ENCODE measurements at regions not wholly inside any gene's neighbourhood (a gene's known extent, or its start where the extent isn't known, plus 50 kb on each side); places are given as distances from the start of the nearest gene placed in this dataset.

- no peaks in the 10 kb centered on the region for H3K4me1 Mint-ChIP-seq
- peaks cover 5% of the 10 kb centered on the region for H3K9me3 Mint-ChIP-seq
- no peaks in the 10 kb centered on the region for H3K36me3 Mint-ChIP-seq
- H3K4me3 Mint-ChIP-seq = no peak overlapping the region
- no peaks in the 10 kb centered on the region for H3K27me3 Mint-ChIP-seq
- ATAC-seq = no peak
- no peak overlapping the region for H3K27ac Mint-ChIP-seq
Observed at GRCh38 chr14:87066221-87066817, 926.7 kb downstream of the GALC start.

- peaks cover 5% of the 10 kb centered on the region for H3K9me3 Mint-ChIP-seq
- no peaks in the 10 kb centered on the region for H3K4me1 Mint-ChIP-seq
- H3K4me3 Mint-ChIP-seq = no peak overlapping the region
- no peaks in the 10 kb centered on the region for H3K27me3 Mint-ChIP-seq
- no peaks in the 10 kb centered on the region for H3K36me3 Mint-ChIP-seq
- no peak overlapping the region for H3K27ac Mint-ChIP-seq
- ATAC-seq = no peak
Observed at GRCh38 chr14:87065366-87065765, 927.6 kb downstream of the GALC start.

GRCh38 chr14:87063181-87063580 is 929.8 kb downstream of the GALC start:
- Mint-ChIP-seq H3K9me3 (peaks cover 5% of the 10 kb centered on the region), H3K4me3 (no peak overlapping the region), H3K27me3 (no peaks in the 10 kb centered on the region), H3K4me1 (no peaks in the 10 kb centered on the region), H3K36me3 (no peaks in the 10 kb centered on the region), H3K27ac (no peak overlapping the region)
- ATAC-seq = no peak

DNA sequence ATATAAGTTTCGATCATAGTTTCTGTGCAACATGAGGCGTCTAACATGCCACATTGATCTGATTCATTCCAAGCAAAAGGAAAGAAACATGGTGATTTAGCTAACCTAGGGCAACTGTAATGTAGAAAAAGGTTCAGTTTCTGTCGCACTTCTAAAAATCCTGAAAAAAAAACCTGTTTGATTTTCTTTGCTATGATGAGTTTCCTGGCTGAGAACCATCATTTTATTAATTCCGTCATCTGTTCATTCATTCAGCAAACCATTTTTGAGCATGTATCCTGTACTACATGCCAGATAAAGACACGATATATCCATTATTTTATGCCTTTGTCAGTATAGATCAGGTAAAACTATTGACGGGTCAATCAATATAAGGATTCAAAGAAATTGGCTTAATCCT is 932.6 kb downstream of the GALC start:
- Mint-ChIP-seq H3K27me3 (no peaks in the 10 kb centered on the region), H3K4me3 (no peak overlapping the region), H3K36me3 (no peaks in the 10 kb centered on the region), H3K9me3 (peaks cover 5% of the 10 kb centered on the region), H3K4me1 (no peaks in the 10 kb centered on the region), H3K27ac (no peak overlapping the region)
- no peak for ATAC-seq

DNA sequence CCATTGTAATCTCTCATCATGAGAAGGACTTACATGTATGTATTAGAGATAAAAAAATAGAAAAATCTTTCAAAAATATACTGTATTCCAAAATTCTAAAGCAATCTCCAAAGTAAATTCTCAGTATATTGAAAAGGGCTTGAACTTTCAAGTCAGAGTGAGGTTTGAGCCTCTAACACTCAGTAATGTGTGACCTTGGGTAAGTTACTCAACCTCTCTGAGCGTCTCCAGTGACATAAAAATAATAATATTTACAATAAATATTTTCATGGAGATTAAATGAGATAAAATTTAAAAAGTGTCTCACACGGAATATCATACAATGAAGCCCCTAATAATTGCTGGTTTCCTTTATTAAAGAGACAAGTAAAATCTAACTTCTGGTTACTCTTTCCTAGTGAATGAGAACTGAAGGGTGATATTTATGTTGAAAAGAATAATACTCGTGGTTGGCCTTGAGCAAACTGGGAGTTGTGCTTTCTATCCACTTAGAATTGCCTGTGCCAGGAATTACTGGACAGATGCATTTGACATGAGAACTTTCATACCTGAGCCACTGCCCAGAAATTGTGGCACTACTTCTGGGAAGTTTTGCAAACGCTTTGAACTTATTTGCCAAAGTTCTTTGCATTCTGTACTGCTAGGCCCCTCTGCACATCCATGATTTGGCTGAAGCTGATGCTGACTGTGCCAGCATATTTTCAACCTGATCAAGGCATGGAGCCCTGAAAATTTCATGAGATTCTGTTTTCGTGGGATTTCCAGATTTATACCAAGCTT is 933.7 kb downstream of the GALC start:
- Mint-ChIP-seq H3K4me3 (no peak overlapping the region), H3K36me3 (no peaks in the 10 kb centered on the region)

DNA sequence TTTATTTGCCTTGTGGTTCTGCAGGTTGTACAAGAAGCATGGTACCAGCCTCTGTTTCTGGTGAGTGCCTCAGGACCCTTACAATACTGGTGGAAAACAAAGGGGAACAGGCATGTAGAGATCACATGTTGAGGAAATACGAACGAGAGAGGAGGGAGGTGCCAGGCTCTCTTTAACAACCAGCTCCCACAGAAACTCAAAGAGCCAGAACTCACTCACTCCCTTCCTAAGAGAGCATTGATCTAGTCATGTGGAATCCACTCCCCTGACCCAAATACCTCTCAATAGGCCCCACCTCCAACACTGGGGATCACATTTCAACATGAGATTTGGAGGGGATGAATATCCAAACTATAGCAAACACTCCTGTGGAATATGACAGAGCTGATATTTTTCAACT is 938.0 kb downstream of the GALC start:
- Mint-ChIP-seq H3K36me3 (no peaks in the 10 kb centered on the region), H3K4me3 (no peak overlapping the region), H3K9me3 (no peaks in the 10 kb centered on the region), H3K27me3 (no peaks in the 10 kb centered on the region), H3K4me1 (no peaks in the 10 kb centered on the region), H3K27ac (no peak overlapping the region)
- no peak for ATAC-seq

More for the DNA sequence above, 933.7 kb downstream of the GALC start:
- no peak overlapping the region for H3K27ac Mint-ChIP-seq
- H3K4me1 Mint-ChIP-seq = no peaks in the 10 kb centered on the region
- peaks cover 5% of the 10 kb centered on the region for H3K9me3 Mint-ChIP-seq
- H3K27me3 Mint-ChIP-seq = no peaks in the 10 kb centered on the region
- no peak for ATAC-seq

GRCh38 chr14:87052646-87053225 is 940.2 kb downstream of the GALC start:
- H3K4me1 Mint-ChIP-seq = no peaks in the 10 kb centered on the region
- H3K4me3 Mint-ChIP-seq = no peak overlapping the region
- no peaks in the 10 kb centered on the region for H3K36me3 Mint-ChIP-seq
- H3K9me3 Mint-ChIP-seq = no peaks in the 10 kb centered on the region
- H3K27ac Mint-ChIP-seq = no peak overlapping the region
- no peaks in the 10 kb centered on the region for H3K27me3 Mint-ChIP-seq
- no peak for ATAC-seq

DNA sequence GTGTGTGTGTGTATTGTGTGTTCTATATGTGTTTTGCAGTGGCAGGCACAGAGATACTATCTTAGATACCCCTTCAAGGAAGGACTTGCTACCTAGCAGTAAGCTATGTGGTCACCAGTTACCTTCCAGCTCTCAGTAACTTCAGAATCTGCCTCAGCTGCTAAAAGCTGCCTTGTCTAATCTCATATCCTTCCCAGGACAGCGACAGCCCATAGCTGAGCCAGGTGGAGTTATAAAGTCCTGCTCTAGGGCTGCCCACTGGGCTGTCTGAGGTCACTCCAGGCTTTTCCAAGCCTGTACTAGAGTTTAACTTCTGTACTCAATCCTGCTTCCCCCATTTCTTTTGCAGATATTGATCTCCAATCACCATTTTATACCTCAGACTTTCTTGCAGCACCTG is 942.6 kb downstream of the GALC start:
- ATAC-seq = no peak
- Mint-ChIP-seq H3K9me3 (no peaks in the 10 kb centered on the region), H3K36me3 (no peaks in the 10 kb centered on the region), H3K4me1 (no peaks in the 10 kb centered on the region), H3K27me3 (no peaks in the 10 kb centered on the region), H3K27ac (no peak overlapping the region), H3K4me3 (no peak overlapping the region)

DNA sequence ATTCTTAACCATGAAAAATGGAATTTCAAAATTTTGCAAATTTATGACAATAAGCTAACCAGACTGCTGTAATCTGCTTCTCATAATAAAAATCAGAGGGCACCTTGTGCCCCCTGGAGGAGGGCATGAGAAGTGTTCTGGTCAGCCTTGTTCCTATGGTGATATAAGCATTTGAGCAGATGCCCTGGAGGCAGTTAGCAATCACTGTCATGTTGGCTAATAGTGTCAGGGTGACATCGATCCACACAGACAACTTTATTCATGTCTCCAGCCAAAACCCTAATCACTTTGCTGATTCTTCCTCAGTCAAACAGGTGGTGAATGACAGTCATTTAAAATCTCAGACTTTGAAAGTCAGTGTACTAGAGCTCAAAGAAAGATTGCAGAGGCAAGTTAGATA is 943.0 kb downstream of the GALC start:
- H3K9me3 Mint-ChIP-seq = no peaks in the 10 kb centered on the region
- no peaks in the 10 kb centered on the region for H3K36me3 Mint-ChIP-seq
- no peak overlapping the region for H3K4me3 Mint-ChIP-seq
- H3K4me1 Mint-ChIP-seq = no peaks in the 10 kb centered on the region
- ATAC-seq = no peak
- no peak overlapping the region for H3K27ac Mint-ChIP-seq
- no peaks in the 10 kb centered on the region for H3K27me3 Mint-ChIP-seq

- Mint-ChIP-seq H3K4me1 (no peaks in the 10 kb centered on the region), H3K27ac (no peak overlapping the region), H3K36me3 (no peaks in the 10 kb centered on the region), H3K4me3 (no peak overlapping the region), H3K27me3 (no peaks in the 10 kb centered on the region), H3K9me3 (peaks cover 4% of the 10 kb centered on the region)
- ATAC-seq = no peak
Observed at GRCh38 chr14:87046960-87047359, 946.0 kb downstream of the GALC start.

DNA sequence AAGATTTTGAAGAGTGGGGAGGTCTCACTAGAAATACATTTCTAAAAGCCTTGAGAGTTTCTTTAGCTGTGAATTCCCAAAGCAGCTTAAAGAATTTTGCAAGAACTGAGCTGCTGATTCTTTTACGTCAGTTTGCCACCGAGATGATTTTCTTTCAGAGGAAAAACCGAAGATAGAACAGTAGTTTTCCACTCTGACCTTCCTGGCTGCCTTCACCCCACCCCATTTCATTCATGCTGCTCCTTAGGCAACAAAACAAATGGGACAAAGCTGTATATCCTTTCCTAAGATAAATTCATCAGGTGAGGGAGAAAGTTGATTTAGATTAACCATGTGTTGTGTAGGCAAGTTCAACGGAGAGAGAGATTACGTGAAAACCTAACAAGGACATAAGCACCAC is 947.0 kb downstream of the GALC start:
- Mint-ChIP-seq H3K4me1 (no peaks in the 10 kb centered on the region), H3K9me3 (peaks cover 4% of the 10 kb centered on the region), H3K36me3 (no peaks in the 10 kb centered on the region), H3K4me3 (no peak overlapping the region), H3K27ac (no peak overlapping the region), H3K27me3 (no peaks in the 10 kb centered on the region)
- ATAC-seq = no peak

GRCh38 chr14:87045246-87045645 is 947.7 kb downstream of the GALC start:
- Mint-ChIP-seq H3K36me3 (no peaks in the 10 kb centered on the region), H3K27ac (no peak overlapping the region), H3K4me1 (no peaks in the 10 kb centered on the region), H3K4me3 (no peak overlapping the region), H3K27me3 (no peaks in the 10 kb centered on the region), H3K9me3 (peaks cover 7% of the 10 kb centered on the region)
- ATAC-seq = no peak

DNA sequence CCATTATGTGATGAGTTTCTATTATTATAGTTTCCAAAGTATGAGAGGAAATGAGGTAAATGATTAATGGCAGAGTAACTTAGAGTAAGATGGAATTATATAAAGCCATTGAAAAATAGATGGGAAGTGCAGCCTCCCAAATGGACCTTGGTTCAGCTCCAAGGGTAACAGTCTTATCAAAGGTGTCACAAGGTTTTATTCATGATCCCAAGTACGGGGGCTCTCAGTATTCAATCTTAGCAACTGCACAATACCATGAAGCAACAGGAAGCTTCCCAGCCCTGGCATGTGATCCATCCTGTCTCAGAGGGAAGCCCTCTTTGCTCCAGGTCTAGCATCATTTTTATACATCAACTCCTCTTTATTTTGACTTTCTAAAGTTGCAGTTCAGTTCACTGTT is 948.2 kb downstream of the GALC start:
- Mint-ChIP-seq H3K9me3 (peaks cover 7% of the 10 kb centered on the region), H3K27me3 (no peaks in the 10 kb centered on the region), H3K4me3 (no peak overlapping the region), H3K36me3 (no peaks in the 10 kb centered on the region), H3K4me1 (no peaks in the 10 kb centered on the region), H3K27ac (no peak overlapping the region)
- no peak for ATAC-seq

DNA sequence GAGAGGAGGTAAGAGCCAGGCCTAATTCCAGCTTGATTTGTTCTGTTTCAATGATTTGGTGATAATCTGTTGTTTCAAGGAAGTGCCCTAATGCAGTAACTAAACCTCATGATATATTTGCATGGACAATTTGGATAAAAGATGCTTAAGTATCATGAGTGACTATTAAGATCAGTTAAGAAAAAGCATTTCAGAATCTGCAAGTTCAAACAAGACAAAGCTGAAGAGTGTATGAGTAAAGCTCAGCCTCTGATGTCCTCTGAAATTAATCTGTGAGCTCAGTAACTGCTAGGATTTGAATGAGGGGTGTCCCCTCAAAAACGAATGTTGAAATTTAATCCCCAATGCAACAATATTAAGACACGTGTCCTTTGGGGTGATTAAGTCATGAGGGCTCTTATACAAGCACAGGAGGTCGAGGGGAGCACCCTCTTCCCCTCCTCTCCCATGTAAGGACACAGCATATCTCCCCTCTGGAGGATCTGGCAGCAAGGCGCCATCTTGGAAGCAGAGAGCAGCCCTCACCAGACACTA is 949.2 kb downstream of the GALC start:
- ATAC-seq = no peak
- no peak overlapping the region for H3K4me3 Mint-ChIP-seq

GRCh38 chr14:87042354-87042753 is 950.6 kb downstream of the GALC start:
- Mint-ChIP-seq H3K36me3 (no peaks in the 10 kb centered on the region), H3K9me3 (peaks cover 9% of the 10 kb centered on the region), H3K27ac (no peak overlapping the region), H3K27me3 (no peaks in the 10 kb centered on the region), H3K4me1 (no peaks in the 10 kb centered on the region), H3K4me3 (no peak overlapping the region)
- ATAC-seq = no peak

More for the DNA sequence above, 949.2 kb downstream of the GALC start:
- H3K4me1 Mint-ChIP-seq = no peaks in the 10 kb centered on the region
- no peak overlapping the region for H3K27ac Mint-ChIP-seq
- H3K9me3 Mint-ChIP-seq = peaks cover 7% of the 10 kb centered on the region
- no peaks in the 10 kb centered on the region for H3K27me3 Mint-ChIP-seq
- no peaks in the 10 kb centered on the region for H3K36me3 Mint-ChIP-seq

Data from stimulated activated memory B cell treated with anti-CD40 and anti-IgM and Interleukin-4, amounts not matched to agents 10 μg/mL and 1 μg/mL and 100 μg/mL, for 72 hours (primary cell).